Activated T-helper 2 cell treated with anti-CD3 and anti-CD28 coated beads, Interferon-gamma antibody, Interleukin-2, Interleukin-4, amounts not matched to agents 10 μg/mL and 5 μg/mL and 100 μg/mL, durations not matched to agents 14 hours and 24 hours and 36 hours (primary cell): ENCODE measurements at regions not wholly inside any gene's neighbourhood (a gene's known extent, or its start where the extent isn't known, plus 50 kb on each side); places are given as distances from the start of the nearest gene placed in this dataset.

Experiments used
- DNase-seq: peaks from one replicate; pipeline ENCODE4 v3.0.0; 2021; ENCODE audit warnings: low spot score
- H3K27ac Mint-ChIP-seq: one replicate; pipeline ENCODE4 v1.8.0; 2021; ENCODE audit warnings: mixed read lengths
- H3K27me3 Mint-ChIP-seq: one replicate; pipeline ENCODE4 v1.8.0; 2021; ENCODE audit warnings: low read depth, mixed read lengths
- H3K36me3 Mint-ChIP-seq: one replicate; pipeline ENCODE4 v1.8.0; 2021; ENCODE audit warnings: low read depth, mixed read lengths
- H3K4me1 Mint-ChIP-seq: one replicate; pipeline ENCODE4 v1.8.0; 2021; ENCODE audit warnings: low read depth, mixed read lengths
- H3K4me3 Mint-ChIP-seq: one replicate; pipeline ENCODE4 v1.8.0; 2021; ENCODE audit warnings: low read depth, mild to moderate bottlenecking, moderate library complexity, mixed read lengths
- H3K9me3 Mint-ChIP-seq: one replicate; pipeline ENCODE4 v1.8.0; 2021; ENCODE audit warnings: mixed read lengths
- intact Hi-C: fragments of 100-400 bp; cut with micrococcal nuclease; formaldehyde crosslinking; loops from one replicate; pipeline ENCODE4 v1.15.1; 2023

- DNase-seq, result no peak
- Mint-ChIP-seq H3K27me3 (peaks cover 3% of the 10 kb centered on the region), H3K4me1 (peaks cover 2% of the 10 kb centered on the region), H3K9me3 (no peaks in the 10 kb centered on the region), H3K4me3 (no peak overlapping the region), H3K27ac (no peak overlapping the region), H3K36me3 (no peaks in the 10 kb centered on the region)
- intact Hi-C loops, result loop anchor here (2.0 to 5.0 kb wide), 3 partner anchors 126 to 299 kb away; no protein-coding TSS in a partner anchor
Observed at GRCh38 chr1:94335950-94336349, 82.2 kb upstream of the ABCD3 start.

- H3K36me3 Mint-ChIP-seq, result no peaks in the 10 kb centered on the region
- H3K4me1 Mint-ChIP-seq, result peaks cover 2% of the 10 kb centered on the region
- H3K9me3 Mint-ChIP-seq, result no peaks in the 10 kb centered on the region
- no peak overlapping the region for H3K4me3 Mint-ChIP-seq
- no peak overlapping the region for H3K27ac Mint-ChIP-seq
- H3K27me3 Mint-ChIP-seq, result peaks cover 4% of the 10 kb centered on the region
- no peak for DNase-seq
- intact Hi-C loops, result loop anchor here (5.0 kb wide), 2 partner anchors 127 to 298 kb away; no protein-coding TSS in a partner anchor
Observed at GRCh38 chr1:94335447-94335846, 82.7 kb upstream of the ABCD3 start.

GRCh38 chr1:94334764-94335163, 83.4 kb upstream of the ABCD3 start:
- intact Hi-C loops, result loop anchor here (5.0 kb wide), 2 partner anchors 128 to 297 kb away; no protein-coding TSS in a partner anchor
- no peak overlapping the region for H3K4me3 Mint-ChIP-seq

GRCh38 chr1:94332952-94333351, 85.2 kb upstream of the ABCD3 start:
- no peak for DNase-seq
- H3K4me1 Mint-ChIP-seq, result peaks cover 7% of the 10 kb centered on the region
- H3K27me3 Mint-ChIP-seq, result peaks cover 24% of the 10 kb centered on the region
- H3K36me3 Mint-ChIP-seq, result no peaks in the 10 kb centered on the region
- no peak overlapping the region for H3K4me3 Mint-ChIP-seq
- intact Hi-C loops, result no loop called here
- no peaks in the 10 kb centered on the region for H3K9me3 Mint-ChIP-seq
- no peak overlapping the region for H3K27ac Mint-ChIP-seq

More at GRCh38 chr1:94334764-94335163, 83.4 kb upstream of the ABCD3 start:
- Mint-ChIP-seq H3K9me3 (no peaks in the 10 kb centered on the region), H3K27me3 (peaks cover 11% of the 10 kb centered on the region), H3K4me1 (peaks cover 7% of the 10 kb centered on the region), H3K27ac (no peak overlapping the region), H3K36me3 (no peaks in the 10 kb centered on the region)
- no peak for DNase-seq

GRCh38 chr1:94332516-94332915, 85.7 kb upstream of the ABCD3 start:
- no peak for DNase-seq
- Mint-ChIP-seq H3K9me3 (no peaks in the 10 kb centered on the region), H3K4me3 (no peak overlapping the region), H3K36me3 (no peaks in the 10 kb centered on the region), H3K27me3 (peaks cover 27% of the 10 kb centered on the region), H3K4me1 (peaks cover 7% of the 10 kb centered on the region), H3K27ac (no peak overlapping the region)
- intact Hi-C loops, result no loop called here

- intact Hi-C loops, result loop anchor here (5.0 kb wide), 1 partner anchor 83 kb away; no protein-coding TSS in a partner anchor
- Mint-ChIP-seq H3K4me3 (no peak overlapping the region), H3K4me1 (peaks cover 9% of the 10 kb centered on the region), H3K9me3 (no peaks in the 10 kb centered on the region), H3K27ac (no peak overlapping the region), H3K27me3 (peaks cover 45% of the 10 kb centered on the region), H3K36me3 (no peaks in the 10 kb centered on the region)
- DNase-seq, result no peak
Observed at GRCh38 chr1:94329986-94330385, 88.2 kb upstream of the ABCD3 start.

GRCh38 chr1:94329276-94329675, 88.9 kb upstream of the ABCD3 start:
- Mint-ChIP-seq H3K27me3 (peaks cover 45% of the 10 kb centered on the region), H3K4me3 (no peak overlapping the region), H3K9me3 (no peaks in the 10 kb centered on the region), H3K36me3 (no peaks in the 10 kb centered on the region), H3K4me1 (peaks cover 9% of the 10 kb centered on the region), H3K27ac (no peak overlapping the region)
- intact Hi-C loops, result loop anchor here (5.0 kb wide), 1 partner anchor 82 kb away; no protein-coding TSS in a partner anchor
- DNase-seq, result no peak

- intact Hi-C loops, result loop anchor here (5.0 kb wide), 1 partner anchor 80 kb away; no protein-coding TSS in a partner anchor
- H3K36me3 Mint-ChIP-seq, result no peaks in the 10 kb centered on the region
- peaks cover 9% of the 10 kb centered on the region for H3K4me1 Mint-ChIP-seq
- no peaks in the 10 kb centered on the region for H3K9me3 Mint-ChIP-seq
- peaks cover 45% of the 10 kb centered on the region for H3K27me3 Mint-ChIP-seq
- no peak overlapping the region for H3K4me3 Mint-ChIP-seq
- DNase-seq, result no peak
- H3K27ac Mint-ChIP-seq, result no peak overlapping the region
Observed at GRCh38 chr1:94327001-94327690, 89.8 kb upstream of the ARHGAP29 start.

GRCh38 chr1:94326329-94326728, 88.9 kb upstream of the ARHGAP29 start:
- intact Hi-C loops, result loop anchor here (5.0 kb wide), 1 partner anchor 79 kb away; no protein-coding TSS in a partner anchor
- H3K27me3 Mint-ChIP-seq, result peaks cover 45% of the 10 kb centered on the region
- no peak overlapping the region for H3K4me3 Mint-ChIP-seq
- H3K9me3 Mint-ChIP-seq, result no peaks in the 10 kb centered on the region
- H3K4me1 Mint-ChIP-seq, result peaks cover 9% of the 10 kb centered on the region
- H3K27ac Mint-ChIP-seq, result no peak overlapping the region
- no peak for DNase-seq
- no peaks in the 10 kb centered on the region for H3K36me3 Mint-ChIP-seq

GRCh38 chr1:94325377-94326302, 88.3 kb upstream of the ARHGAP29 start:
- no peaks in the 10 kb centered on the region for H3K36me3 Mint-ChIP-seq
- intact Hi-C loops, result loop anchor here (5.0 kb wide), 1 partner anchor 78 kb away; no protein-coding TSS in a partner anchor
- peaks cover 9% of the 10 kb centered on the region for H3K4me1 Mint-ChIP-seq
- no peaks in the 10 kb centered on the region for H3K9me3 Mint-ChIP-seq
- H3K27ac Mint-ChIP-seq, result no peak overlapping the region
- H3K27me3 Mint-ChIP-seq, result peaks cover 42% of the 10 kb centered on the region
- DNase-seq, result no peak
- H3K4me3 Mint-ChIP-seq, result no peak overlapping the region

- Mint-ChIP-seq H3K27ac (no peak overlapping the region), H3K4me1 (peaks cover 4% of the 10 kb centered on the region), H3K36me3 (no peaks in the 10 kb centered on the region), H3K27me3 (peaks cover 33% of the 10 kb centered on the region), H3K9me3 (no peaks in the 10 kb centered on the region), H3K4me3 (no peak overlapping the region)
- DNase-seq, result no peak
- intact Hi-C loops, result no loop called here
Observed at GRCh38 chr1:94324178-94324544, 86.8 kb upstream of the ARHGAP29 start.

GRCh38 chr1:94323311-94324177, 86.2 kb upstream of the ARHGAP29 start:
- H3K4me3 Mint-ChIP-seq, result no peak overlapping the region
- peaks cover 28% of the 10 kb centered on the region for H3K27me3 Mint-ChIP-seq
- intact Hi-C loops, result no loop called here
- H3K36me3 Mint-ChIP-seq, result no peaks in the 10 kb centered on the region
- DNase-seq, result no peak
- H3K27ac Mint-ChIP-seq, result no peak overlapping the region
- H3K9me3 Mint-ChIP-seq, result no peaks in the 10 kb centered on the region
- H3K4me1 Mint-ChIP-seq, result peaks cover 4% of the 10 kb centered on the region
